ENCODE measurements at regions not wholly inside any gene's neighbourhood (a gene's known extent, or its start where the extent isn't known, plus 50 kb on each side); places are given as distances from the start of the nearest gene placed in this dataset.

DNA sequence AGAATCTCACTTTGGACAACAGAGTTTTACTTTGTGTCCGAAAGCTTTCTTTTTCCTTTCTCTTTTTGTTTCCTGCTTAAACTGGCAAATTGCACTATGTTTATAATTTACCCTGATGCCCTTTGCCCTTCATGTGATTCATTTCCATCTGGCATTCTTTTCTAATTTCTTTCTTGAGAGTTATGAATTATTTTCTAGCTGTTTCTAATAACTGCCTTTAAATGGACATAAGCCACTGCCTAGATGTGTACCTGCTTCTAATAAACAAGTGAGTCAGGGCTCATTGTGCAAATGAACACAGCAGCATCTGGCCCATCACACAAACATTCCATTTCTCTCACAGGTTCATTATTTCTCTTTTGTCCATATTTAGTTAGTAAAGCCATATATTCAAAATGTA is 242.3 kb upstream of the GPRIN3 start:
- no peak for DNase-seq (ENCODE audit: low read depth in 2 of 2)

DNA sequence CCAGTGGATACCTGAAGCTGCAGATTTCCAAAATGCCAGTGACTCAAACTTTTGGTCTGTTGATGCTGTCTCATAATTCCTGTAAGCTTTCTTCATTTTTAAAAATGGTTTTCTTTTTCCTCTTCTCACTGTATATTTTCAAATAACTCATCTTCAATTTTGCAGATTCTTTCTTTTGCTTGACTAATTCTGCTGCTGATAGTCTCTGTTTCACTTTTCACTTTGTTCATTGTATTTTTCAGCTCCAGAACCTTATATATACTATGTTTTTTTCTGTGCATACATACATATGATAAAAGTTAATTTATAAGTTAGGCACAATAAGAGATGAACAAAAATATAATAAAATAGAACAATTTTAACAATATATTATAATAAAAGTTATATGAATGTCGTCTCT is 237.7 kb upstream of the GPRIN3 start:
- no peak for DNase-seq (ENCODE audit: low read depth in 2 of 2)

DNA sequence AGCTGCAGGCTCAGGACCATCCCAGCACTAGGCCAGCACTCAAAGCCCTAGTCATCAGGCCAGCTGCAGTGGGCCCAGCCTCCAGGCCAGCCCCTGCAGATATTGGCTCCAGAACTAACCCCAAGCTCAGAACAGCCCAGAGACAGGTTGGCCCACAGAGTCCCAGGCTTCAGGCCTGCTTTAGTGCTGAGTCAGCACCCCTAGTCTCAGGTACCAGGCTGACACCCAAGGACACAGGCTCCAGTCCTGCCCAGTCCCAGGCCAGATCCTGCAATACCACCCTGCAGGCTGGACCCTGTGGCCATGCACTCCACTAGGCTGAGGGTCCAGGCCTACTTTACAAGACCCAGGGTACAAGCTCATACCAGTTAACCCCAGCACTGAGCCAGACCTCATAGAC is 234.4 kb upstream of the GPRIN3 start:
- no peak for DNase-seq (ENCODE audit: low read depth in 2 of 2)

DNA sequence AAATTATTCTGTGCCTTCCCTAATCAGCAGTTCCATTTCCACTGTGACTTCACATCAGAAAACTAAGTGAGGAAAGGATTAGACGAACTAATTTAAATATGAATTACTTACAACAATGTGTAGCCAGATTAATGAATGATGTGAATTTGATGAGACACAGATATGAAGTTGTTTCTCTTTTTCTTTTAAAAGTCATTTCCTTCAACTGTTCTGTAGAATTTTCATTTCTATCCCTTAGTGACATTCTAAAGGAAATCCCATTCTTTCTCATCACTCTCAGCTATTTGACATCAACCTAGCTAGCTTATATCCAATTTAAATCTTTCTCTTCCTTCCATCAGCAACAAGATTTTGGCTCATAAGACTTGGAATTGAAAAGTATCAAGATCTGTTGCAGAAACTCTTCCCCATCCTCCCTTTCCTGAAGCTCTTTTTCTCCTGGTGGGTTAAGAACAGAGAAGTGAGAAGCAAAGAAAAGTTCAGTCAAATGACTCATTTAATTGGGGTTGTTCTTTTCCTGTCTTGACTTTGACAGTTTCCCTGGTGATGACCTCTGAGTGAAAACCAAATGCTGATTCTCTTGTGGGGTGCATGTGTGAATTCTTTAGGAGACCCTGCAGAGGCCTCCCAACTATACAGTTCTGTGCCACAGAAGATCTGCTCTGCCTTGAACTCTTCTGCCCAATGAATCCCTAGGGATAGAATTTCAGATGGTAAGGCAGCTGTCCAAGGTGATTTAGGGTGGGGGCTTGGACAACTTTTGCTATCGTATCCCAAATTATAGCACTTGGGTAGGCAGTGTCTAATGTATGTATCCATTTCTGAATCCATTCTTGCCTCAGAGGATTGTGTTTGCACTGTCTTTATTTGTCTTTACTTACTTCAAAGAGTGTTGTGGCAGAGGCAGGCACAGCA is 232.5 kb upstream of the GPRIN3 start:
- DNase-seq (ENCODE audit: low read depth in 2 of 2), result no peak

DNA sequence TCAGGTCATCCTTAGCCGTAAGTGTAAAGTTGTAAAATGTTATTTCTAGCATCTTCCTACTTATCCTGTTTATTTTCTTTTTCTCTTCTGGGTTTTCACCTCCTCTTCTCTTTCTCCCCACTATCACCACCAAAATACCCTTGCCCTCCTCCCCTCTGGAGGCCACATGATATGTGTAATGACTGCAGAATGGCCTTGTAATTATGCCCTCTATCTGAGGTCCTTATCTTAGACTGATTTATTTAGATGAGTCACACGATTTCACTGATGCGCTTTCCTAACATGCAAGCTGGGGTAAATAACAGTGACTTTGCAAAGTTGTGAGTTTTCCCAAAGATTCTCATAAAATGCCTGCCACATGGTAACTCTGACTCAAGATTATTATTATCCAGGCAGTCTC is 231.8 kb upstream of the GPRIN3 start:
- DNase-seq (ENCODE audit: low read depth in 2 of 2), result no peak

DNA sequence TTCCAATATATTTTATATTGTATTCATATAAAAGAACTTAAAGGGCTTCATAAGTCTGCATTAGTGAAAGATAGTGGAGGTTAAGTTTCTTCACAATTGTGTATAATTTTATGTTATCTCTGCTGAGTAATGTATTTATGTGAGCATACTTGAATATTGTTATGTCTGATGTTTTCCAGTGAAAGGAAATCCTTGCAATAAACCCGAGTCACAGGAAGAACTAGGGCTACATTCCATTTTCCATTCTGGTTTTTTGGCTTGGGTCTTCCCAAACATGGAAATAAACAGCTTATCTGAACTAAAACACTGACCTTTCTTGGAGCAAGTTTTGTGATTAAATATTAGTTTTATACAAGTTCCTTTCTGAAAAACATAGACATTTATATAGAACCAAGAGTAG is 231.3 kb upstream of the GPRIN3 start:
- no peak for DNase-seq (ENCODE audit: low read depth in 2 of 2)

DNA sequence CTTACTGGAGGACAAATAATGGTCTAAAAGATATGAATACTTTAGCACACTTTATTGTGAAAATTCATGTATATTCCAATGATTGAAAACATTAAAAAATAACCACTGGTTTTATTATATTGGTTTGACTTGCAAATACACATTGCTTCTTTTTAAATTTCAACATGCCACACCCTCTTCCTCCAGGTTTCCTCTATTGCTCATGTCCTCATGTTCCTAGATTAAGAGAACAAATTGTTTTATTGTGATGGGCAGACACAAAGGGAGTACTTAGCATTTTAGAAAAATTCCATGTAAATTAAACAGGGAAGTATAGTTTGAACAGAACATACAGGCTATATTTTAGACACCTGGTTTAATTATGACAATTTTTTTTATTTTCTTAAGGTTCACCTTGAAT is 230.6 kb upstream of the GPRIN3 start:
- no peak for DNase-seq (ENCODE audit: low read depth in 2 of 2)

DNA sequence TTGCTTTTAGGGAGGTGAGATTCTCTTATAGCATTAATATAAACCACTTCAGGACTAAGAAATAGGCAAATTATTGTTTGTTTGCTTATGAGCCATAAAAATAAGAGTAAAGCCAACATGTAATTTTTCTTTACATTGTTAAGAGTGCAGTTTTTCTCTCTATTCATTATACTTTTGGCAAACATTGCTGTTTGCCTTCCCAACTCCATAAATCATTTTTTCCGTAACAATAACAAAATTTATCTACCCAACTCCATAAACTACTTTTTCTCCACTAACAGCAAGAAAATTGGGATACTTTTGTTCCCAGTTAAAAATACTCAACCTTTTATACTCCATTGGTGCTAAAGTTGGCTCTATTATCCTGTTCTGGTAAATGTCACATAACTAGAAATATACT is 229.7 kb upstream of the GPRIN3 start:
- no peak for DNase-seq (ENCODE audit: low read depth in 2 of 2)

DNA sequence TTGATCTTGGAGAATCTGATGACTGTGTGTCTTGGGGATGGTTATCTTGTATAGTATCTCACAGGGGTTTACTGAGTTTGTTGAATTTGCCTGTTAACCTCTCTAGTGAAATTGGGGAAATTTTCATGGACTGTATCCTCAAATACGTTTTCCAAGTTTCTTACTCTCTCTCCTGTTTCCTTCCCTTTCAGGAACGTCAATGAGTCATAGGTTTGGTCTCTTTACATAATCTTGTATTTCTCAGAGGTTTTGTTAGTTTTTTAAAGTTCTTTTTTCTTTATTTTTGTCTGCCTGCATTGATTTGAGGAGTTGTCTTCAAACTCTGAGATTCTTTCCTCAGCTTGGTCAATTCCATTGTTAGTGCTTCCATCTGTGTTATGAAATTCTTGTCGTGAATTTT is 227.7 kb upstream of the GPRIN3 start:
- DNase-seq (ENCODE audit: low read depth in 2 of 2), result no peak

DNA sequence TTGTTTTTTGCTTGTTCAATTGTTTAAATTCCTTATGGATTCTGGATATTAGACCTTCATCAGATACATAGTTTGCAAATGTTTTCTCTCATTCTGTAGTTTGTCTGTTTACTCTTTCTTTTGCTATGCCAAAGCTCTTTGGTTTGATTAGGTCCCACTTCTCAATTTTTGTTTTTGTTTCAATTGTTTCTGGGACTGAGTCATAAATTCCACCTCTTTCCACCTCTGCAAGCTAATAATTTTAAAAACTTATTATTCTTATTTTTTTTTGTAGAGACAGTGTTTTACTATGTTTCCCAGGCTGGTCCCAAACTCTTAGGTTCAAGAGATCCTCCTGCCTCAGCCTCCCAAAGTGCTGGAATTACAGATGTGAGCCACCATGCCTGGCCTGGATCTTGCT is 226.8 kb upstream of the GPRIN3 start:
- DNase-seq (ENCODE audit: low read depth in 2 of 2), result no peak

DNA sequence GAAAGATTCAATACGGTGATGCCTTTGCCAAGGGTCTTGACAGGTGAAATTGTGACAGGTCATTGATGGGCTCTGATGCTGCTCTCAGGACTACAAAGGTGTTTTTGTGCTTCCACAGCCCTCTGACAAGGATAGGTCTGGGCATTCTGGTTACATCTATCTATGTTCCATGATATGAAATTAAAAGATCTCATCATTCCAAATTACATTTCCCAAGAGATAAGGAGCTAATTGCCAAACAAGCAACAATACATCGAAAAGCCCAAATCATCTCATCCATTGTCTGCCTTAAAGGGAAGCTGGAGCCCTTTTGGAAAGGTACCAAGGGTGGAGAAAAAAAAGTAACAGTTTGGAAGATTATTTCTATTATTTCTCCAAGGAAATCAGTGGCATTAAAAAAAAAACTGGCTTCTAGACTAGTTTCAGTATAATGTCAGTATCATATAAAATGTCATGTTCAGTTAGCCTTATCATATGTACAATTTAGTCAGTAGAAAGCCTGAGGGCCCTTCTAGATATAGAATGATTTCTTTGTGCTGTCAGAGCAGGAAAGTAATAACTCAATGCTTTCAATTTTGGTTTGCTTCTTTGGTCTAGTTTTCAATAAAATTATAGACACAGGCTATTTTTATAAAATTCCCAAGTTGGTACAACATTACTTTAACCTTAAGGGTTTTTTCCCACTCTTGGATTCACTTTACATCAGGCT is 224.5 kb upstream of the GPRIN3 start:
- DNase-seq (ENCODE audit: low read depth in 2 of 2), result no peak

DNA sequence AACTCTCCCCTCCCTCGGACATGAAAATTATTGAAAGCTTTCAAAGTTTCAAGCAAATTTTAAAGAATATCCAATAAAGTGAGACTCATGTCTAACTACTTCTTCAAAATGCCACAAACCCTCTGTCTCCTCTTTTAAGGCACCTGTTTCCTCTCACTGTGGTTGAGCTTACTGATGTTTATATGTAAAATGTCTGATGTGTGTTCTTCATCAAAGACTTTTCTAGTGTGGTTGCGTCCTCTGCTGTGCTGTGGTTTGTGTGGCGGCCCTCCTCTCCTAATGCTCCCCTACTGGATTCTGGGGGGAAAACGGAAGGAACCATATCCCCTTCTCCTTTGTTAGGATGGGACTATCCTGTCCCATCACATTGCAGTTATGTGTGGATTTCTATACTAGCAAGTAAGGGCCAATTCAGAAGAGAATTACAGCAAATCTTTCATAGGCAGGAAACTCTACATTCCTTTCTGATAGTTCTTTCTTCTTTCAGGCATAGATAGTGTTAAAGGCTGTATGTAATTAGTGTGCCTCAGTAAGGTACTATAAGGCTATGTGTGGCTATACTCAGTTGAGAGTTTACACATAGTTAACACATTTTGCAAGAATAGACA is 221.0 kb upstream of the GPRIN3 start:
- no peak for DNase-seq (ENCODE audit: low read depth in 2 of 2)

DNA sequence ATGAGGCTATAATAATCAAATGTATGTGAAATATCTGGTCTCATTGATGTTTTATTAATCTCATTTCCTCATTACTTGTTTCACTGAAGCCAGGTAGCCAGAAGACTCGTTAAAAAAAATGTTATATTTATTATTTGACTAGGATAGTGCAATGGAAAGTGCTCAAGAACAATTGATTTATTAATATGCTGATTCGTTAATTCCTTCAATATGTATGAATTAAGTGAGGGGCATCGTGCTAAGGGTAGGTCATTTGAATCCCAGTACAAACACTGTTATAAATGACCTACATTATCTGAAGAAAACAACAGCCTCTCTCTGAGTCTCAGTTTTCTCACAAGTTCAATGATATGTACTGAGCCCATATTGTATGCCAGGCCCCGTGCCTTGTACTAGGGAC is 214.2 kb upstream of the GPRIN3 start:
- no peak for DNase-seq (ENCODE audit: low read depth in 2 of 2)

DNA sequence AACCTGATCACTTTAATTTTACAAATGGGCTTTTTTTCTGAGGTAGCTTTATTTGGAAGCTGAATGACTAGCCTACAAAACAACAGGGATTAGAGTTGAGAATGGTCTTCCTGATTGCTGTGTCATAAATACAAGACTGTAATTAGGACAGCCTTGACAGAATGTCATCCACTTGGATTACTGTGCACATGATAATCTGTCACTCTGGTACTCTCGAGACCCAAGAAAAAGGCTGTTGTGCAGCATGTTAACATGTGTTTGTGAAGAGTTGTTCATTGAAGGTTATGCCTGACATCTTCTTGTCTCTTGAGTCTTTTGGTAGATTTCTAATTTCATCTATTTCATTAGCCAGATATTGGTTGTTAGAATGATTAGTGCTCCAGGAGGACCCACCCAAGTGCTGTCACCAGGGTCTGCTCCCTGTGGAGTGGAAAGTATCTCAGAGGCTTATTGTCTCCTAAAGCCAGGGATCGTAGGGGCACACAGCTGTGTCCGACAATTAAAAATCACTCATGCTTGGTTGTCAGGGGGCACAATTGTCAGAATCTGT is 212.2 kb upstream of the GPRIN3 start:
- DNase-seq (ENCODE audit: low read depth in 2 of 2), result no peak

DNA sequence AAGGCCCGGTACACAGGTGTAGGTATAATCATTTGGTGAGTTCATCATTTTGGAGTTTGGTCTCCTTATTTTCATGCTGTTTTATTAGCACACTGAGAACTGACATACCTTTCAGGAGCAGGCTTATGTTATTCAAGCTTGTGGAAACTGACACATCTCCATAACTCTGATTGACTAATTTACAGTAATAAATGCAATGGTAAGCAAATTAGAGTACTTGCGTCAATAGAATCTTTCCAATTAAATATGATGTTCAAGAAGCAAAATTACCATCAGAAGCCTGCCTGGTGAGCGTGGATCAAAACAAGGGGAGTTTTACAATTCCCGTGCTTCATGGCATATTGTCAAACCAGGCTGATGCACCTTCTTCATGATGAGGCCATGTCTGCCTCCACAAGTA is 210.7 kb upstream of the GPRIN3 start:
- DNase-seq (ENCODE audit: low read depth in 2 of 2), result no peak

DNA sequence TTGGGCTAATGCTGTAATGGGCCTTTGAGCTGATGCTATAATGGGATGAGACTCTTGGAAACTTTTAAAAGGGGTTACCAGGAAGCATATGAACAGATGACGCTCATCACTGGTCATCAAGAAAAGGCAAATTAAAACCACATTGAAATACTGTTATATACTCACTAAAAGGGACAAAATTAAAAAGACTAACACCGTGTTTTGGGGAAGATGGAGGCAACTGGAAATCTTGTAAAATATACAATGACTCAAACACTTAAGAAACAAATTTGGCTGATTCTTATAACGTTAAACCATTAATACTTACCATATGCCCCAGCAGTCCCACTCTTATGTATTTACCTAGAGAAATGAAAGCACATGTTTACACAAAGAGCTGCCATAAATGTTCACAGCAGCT is 207.2 kb upstream of the GPRIN3 start:
- DNase-seq (ENCODE audit: low read depth in 2 of 2), result no peak

DNA sequence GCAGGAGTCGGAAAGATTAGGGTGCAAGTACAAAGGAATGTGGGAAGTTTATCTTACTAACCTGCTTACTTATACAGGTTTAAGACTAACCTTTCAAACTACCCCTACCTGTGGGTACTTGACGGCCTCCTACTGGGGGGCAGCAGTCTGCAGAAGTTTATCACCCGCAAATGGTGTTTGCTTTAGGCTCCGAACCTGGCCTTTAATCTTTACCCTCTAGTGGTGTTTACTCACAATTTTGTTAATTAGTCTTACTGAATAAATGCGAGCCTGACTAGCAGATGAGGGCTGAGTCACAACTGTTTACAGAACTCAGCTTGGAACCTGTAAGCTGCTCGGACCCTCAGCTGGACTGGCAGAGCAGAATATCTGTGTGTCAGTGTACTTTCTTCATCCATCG is 204.2 kb upstream of the GPRIN3 start:
- DNase-seq (ENCODE audit: low read depth in 2 of 2), result no peak

DNA sequence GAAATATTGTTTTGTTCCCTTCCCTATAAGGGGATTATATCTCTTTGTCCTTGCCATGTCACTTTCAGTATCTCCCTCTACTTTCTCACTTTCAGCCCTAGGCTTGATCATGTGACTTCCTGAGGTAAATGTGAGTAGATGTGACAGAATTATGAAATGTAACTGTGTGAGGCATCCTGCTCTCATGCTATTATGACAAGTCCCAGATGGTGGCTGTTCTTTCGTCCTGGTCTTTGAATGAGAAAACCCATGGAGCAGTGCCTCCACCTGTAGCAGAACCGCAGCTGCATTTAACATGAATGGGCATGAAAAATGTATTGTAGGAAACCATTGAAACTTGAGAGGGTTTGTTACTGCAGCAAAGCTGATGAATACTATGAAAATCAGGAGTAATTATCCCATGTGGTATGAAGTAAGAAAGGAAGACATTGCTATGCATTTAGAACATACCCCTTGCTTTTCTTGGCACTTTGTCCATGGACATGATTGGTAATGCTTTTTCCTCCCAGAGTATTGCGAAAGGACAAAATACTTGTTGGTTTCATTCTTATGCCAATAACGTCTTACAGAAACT is 202.2 kb upstream of the GPRIN3 start:
- DNase-seq (ENCODE audit: low read depth in 2 of 2), result no peak

DNA sequence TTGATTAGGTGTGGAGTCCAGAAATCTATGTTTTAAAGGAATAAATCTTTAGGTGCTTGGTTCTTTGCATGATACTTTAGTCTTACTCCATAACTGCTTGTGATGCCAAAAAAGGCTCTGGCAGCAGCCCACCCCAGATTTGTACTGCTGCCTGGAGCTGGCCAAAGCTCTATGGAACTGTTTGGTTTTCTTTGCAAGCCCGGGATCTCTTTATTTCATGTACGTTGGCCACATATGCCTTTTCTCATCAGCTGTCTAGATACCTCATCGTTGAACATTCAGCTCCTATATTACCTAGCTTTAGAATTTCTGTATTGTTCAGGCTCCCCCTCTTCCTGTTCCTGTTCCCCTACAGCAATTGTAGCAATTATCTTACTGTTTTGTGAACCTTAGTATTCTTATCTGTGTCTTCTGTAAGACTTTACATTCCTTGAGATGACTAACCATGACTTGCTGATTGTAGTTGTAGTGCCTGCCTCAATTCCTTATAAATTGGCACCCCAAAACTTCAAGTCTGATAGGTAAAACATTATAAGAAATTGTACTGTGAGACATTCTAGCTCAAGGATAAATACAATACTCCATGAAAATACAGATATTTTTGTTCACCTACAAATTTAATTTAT is 199.4 kb upstream of the GPRIN3 start:
- DNase-seq (ENCODE audit: low read depth in 2 of 2), result no peak

DNA sequence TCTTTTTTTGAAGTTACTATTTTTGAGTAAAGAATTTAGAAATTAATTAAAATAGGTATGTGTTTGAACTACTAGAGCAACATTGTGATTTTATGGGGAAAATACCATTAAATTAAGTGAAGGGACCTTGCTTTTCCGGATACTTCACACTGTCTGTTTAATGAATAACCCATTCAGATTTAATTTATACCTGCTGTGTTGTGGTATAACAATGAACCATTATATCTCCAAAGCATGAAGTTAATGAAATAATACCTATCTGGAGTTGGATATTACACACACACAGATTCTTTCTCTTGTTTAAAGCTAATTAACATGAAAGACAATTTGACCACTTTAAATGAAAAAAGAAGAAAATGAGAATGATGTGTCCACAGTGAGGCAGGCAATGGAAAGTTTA is 195.0 kb upstream of the GPRIN3 start:
- DNase-seq (ENCODE audit: low read depth in 2 of 2), result no peak

DNA sequence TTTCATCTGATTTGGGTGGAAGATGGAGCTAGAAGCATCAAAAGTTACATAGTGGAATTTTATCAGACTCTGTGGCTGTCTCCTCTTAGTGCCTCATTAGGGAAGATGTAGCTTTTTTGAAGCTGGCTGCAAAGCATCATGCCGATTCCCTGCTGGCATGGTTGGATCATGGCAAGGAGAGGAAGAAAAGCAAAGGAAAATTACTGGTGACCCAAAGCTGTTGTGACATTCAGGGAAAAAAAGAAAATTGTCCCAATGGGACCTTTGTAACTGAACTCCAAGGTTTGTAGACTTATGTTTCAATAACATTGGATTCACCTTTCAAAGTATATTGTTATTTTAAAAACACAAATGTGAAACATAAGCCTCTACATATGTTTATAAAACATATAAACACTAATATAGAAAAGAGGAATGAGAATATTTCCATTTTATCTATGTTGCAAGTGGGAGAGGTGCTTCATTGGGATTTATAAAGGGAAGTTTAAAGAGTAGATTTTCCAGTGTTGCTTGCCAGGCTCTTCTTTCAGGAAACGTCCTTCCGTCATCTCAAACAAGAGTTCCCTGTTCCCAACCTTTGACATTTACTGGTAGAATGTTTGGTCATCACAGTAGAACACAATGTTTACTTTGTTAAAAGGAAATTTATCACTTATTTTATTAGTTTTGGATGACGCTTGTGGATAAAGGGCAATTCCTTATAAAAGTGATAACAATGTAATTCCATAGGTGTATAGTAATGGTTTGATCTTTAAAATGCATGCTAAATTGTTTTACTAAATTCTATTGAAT is 190.1 kb upstream of the GPRIN3 start:
- DNase-seq (ENCODE audit: low read depth in 2 of 2), result no peak
